ENCODE measurements at regions not wholly inside any gene's neighbourhood (a gene's known extent, or its start where the extent isn't known, plus 50 kb on each side); places are given as distances from the start of the nearest gene placed in this dataset.

DNA sequence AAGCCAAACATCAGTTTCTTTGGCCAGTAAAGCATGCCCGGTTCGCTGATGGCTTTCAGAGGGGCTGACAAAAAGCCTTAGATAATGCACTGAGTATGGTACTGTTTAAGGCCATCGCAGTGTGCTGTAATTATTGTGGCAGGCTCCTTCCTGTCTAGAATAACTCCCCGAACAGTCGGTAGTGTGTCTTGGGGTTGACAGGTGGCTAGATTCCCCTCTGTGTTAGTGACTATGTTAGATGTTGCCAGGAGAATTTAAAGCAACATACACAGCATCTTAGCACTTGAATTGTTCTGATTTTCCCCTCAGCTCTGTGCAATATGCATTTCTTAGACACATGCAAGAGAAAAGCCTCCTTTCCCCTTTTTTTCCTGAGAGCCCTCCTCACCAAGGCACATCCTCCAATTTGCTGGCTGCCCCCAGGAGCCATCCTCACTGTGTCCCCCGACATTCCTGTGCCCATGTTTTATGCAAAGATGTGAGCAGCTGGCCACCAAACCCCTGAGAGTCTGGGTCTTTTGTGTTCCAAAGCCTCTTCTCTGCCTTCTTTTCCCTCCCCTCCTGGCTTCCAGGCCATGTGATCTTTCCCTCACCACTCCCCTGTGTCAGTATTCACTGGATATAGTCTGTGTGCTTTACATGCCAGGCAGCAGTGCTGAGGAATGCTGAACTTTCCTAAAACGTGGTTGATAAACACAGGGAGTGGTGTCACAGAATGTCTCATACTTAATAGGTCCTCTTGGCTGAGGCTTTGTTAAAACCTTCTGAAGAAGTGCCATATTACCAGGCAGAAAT lies 331.5 kb downstream of the HRH4 start:
- H3K27me3 ChIP-seq (ENCODE audit: insufficient read depth, low read length, poor library complexity, severe bottlenecking): no peaks in the 10 kb centered on the region
- no peaks in the 10 kb centered on the region for H3K79me2 ChIP-seq (ENCODE audit: insufficient read depth, low read length)
- H3K4me3 ChIP-seq (ENCODE audit: low read length, poor library complexity, severe bottlenecking): peak overlapping the region; percentile 2
- H4K20me1 ChIP-seq (ENCODE audit: insufficient read depth, low read length, poor library complexity, severe bottlenecking): no peaks in the 10 kb centered on the region
- no peak overlapping the region for H3K9ac ChIP-seq (ENCODE audit: low read depth, low read length, poor library complexity, severe bottlenecking)
- no peaks in the 10 kb centered on the region for H3K9me3 ChIP-seq (ENCODE audit: insufficient read depth, low read depth, low read length)
- no peaks in the 10 kb centered on the region for H3K9me2 ChIP-seq (replicated peaks; ENCODE audit: low read depth, low read length)
- H3K4me2 ChIP-seq (ENCODE audit: low read depth, low read length, poor library complexity, severe bottlenecking): peak overlapping the region; percentile 4
- no peaks in the 10 kb centered on the region for H3F3A ChIP-seq (ENCODE audit: low read depth)
- TF ChIP-seq CTCF (conservative IDR thresholded peaks at IDR 0.05; ENCODE audit: low read length) (no peak), EZH2phosphoT487 (IDR thresholded peaks at IDR 0.05; ENCODE audit: borderline replicate concordance) (no peak)
- no peaks in the 10 kb centered on the region for H3K36me3 ChIP-seq (ENCODE audit: insufficient read depth, low read length)
- H3K4me1 ChIP-seq (ENCODE audit: insufficient read depth, low read length, poor library complexity, severe bottlenecking): peaks cover 12% of the 10 kb centered on the region
- H2AFZ ChIP-seq (ENCODE audit: low read length): peak overlapping the region; percentile 85

GRCh38 chr18:24793742-24794141 lies 333.3 kb downstream of the HRH4 start:
- no peak for TF ChIP-seq CTCF (conservative IDR thresholded peaks at IDR 0.05; ENCODE audit: low read length)
- no peak for TF ChIP-seq EZH2phosphoT487 (IDR thresholded peaks at IDR 0.05; ENCODE audit: borderline replicate concordance)
- Histone ChIP-seq H3K79me2 (ENCODE audit: insufficient read depth, low read length) (no peaks in the 10 kb centered on the region), H4K20me1 (ENCODE audit: insufficient read depth, low read length, poor library complexity, severe bottlenecking) (no peaks in the 10 kb centered on the region), H3K9ac (ENCODE audit: low read depth, low read length, poor library complexity, severe bottlenecking) (no peak overlapping the region), H2AFZ (ENCODE audit: low read length) (no peak overlapping the region), H3F3A (ENCODE audit: low read depth) (no peaks in the 10 kb centered on the region), H3K4me3 (ENCODE audit: low read length, poor library complexity, severe bottlenecking) (no peak overlapping the region), H3K27me3 (ENCODE audit: insufficient read depth, low read length, poor library complexity, severe bottlenecking) (no peaks in the 10 kb centered on the region), H3K9me2 (replicated peaks; ENCODE audit: low read depth, low read length) (no peaks in the 10 kb centered on the region), H3K36me3 (ENCODE audit: insufficient read depth, low read length) (no peaks in the 10 kb centered on the region), H3K4me1 (ENCODE audit: insufficient read depth, low read length, poor library complexity, severe bottlenecking) (peaks cover 12% of the 10 kb centered on the region), H3K4me2 (ENCODE audit: low read depth, low read length, poor library complexity, severe bottlenecking) (no peak overlapping the region), H3K9me3 (ENCODE audit: insufficient read depth, low read depth, low read length) (no peaks in the 10 kb centered on the region)

- Histone ChIP-seq H3K9me3 (ENCODE audit: insufficient read depth, low read depth, low read length) (no peaks in the 10 kb centered on the region), H3K9ac (ENCODE audit: low read depth, low read length, poor library complexity, severe bottlenecking) (no peak overlapping the region), H3K4me1 (ENCODE audit: insufficient read depth, low read length, poor library complexity, severe bottlenecking) (peaks cover 12% of the 10 kb centered on the region), H3K36me3 (ENCODE audit: insufficient read depth, low read length) (no peaks in the 10 kb centered on the region), H3K27me3 (ENCODE audit: insufficient read depth, low read length, poor library complexity, severe bottlenecking) (no peaks in the 10 kb centered on the region), H3F3A (ENCODE audit: low read depth) (no peaks in the 10 kb centered on the region), H3K4me2 (ENCODE audit: low read depth, low read length, poor library complexity, severe bottlenecking) (no peak overlapping the region), H4K20me1 (ENCODE audit: insufficient read depth, low read length, poor library complexity, severe bottlenecking) (no peaks in the 10 kb centered on the region), H3K79me2 (ENCODE audit: insufficient read depth, low read length) (no peaks in the 10 kb centered on the region), H3K9me2 (replicated peaks; ENCODE audit: low read depth, low read length) (no peaks in the 10 kb centered on the region), H3K4me3 (ENCODE audit: low read length, poor library complexity, severe bottlenecking) (no peak overlapping the region), H2AFZ (ENCODE audit: low read length) (no peak overlapping the region)
- TF ChIP-seq CTCF (conservative IDR thresholded peaks at IDR 0.05; ENCODE audit: low read length) (peak; percentile 40), EZH2phosphoT487 (IDR thresholded peaks at IDR 0.05; ENCODE audit: borderline replicate concordance) (no peak)
Observed at GRCh38 chr18:24795129-24795528, 334.7 kb downstream of the HRH4 start.

All from Loucy (cell line).